Smooth muscle cell (in vitro differentiated cells): ENCODE measurements at regions not wholly inside any gene's neighbourhood (a gene's known extent, or its start where the extent isn't known, plus 50 kb on each side); places are given as distances from the start of the nearest gene placed in this dataset.

Source experiments
- DNase-seq: peaks from one replicate; lab custom pipeline; 2025; ENCODE audit not compliant: unreplicated experiment; lab: John Stamatoyannopoulos, UW
- H2AFZ ChIP-seq: fragments of 200-600 bp; sonication (generic); 2 replicates; pipeline ENCODE4 v1.6.0; 2016; ENCODE audit warnings: antibody characterized with exemption, low read depth, mild to moderate bottlenecking
- H3F3A ChIP-seq: fragments of 200-600 bp; sonication (generic); 2 replicates; pipeline ENCODE4 v1.6.0; 2017; ENCODE audit warnings: antibody characterized with exemption, low read depth
- H3K27ac ChIP-seq: fragments of 200-600 bp; sonication (generic); 2 replicates; pipeline ENCODE4 v1.5.1; 2016; ENCODE audit warnings: low read depth, mild to moderate bottlenecking
- H3K27me3 ChIP-seq: fragments of 200-600 bp; sonication (generic); 2 replicates; pipeline ENCODE4 v1.6.1; 2016; ENCODE audit warnings: low read depth, mild to moderate bottlenecking
- H3K36me3 ChIP-seq: fragments of 200-600 bp; sonication (generic); 2 replicates; pipeline ENCODE4 v1.5.1; 2016; ENCODE audit warnings: low read depth
- H3K4me1 ChIP-seq: fragments of 200-600 bp; sonication (generic); 2 replicates; pipeline ENCODE4 v1.5.1; 2016; ENCODE audit warnings: low read depth
- H3K4me2 ChIP-seq: fragments of 200-600 bp; sonication (generic); 2 replicates; pipeline ENCODE4 v1.6.0; 2016; ENCODE audit warnings: mild to moderate bottlenecking
- H3K4me3 ChIP-seq: fragments of 200-600 bp; sonication (generic); 2 replicates; pipeline ENCODE4 v1.5.1; 2016; ENCODE audit warnings: mild to moderate bottlenecking
- H3K79me2 ChIP-seq: fragments of 200-600 bp; sonication (generic); 2 replicates; pipeline ENCODE4 v1.6.0; 2016; ENCODE audit warnings: low read depth, mild to moderate bottlenecking
- H3K9ac ChIP-seq: fragments of 200-600 bp; sonication (generic); 2 replicates; pipeline ENCODE4 v1.6.0; 2016; ENCODE audit warnings: low read depth
- H3K9me3 ChIP-seq: fragments of 200-600 bp; sonication (generic); replicated peaks from 2 replicates; pipeline ENCODE4 v1.5.1; 2016; ENCODE audit warnings: low read depth
- H4K20me1 ChIP-seq: fragments of 200-600 bp; sonication (generic); 2 replicates; pipeline ENCODE4 v1.6.0; 2016; ENCODE audit warnings: low read depth
- CTCF ChIP-seq: fragments of 200-600 bp; sonication (generic); IDR thresholded peaks from 2 replicates; pipeline ENCODE4 v1.5.1; 2017; ENCODE audit warnings: borderline replicate concordance, mild to moderate bottlenecking, antibody characterized with exemption; ENCODE audit not compliant: insufficient read depth, poor library complexity, severe bottlenecking
- WGBS: methylation state at CpG from one replicate; pipeline ENCODE4 v1.1.7; 2016; ENCODE audit warnings: low lambda C conversion rate; 5-methylcytosine and 5-hydroxymethylcytosine counted together

- 57% methylated on average over 3 of the region's 3 CpGs for WGBS
- Histone ChIP-seq H3K9me3 (no peaks in the 10 kb centered on the region), H3K4me2 (no peak overlapping the region), H3K36me3 (no peaks in the 10 kb centered on the region), H4K20me1 (no peaks in the 10 kb centered on the region), H3K79me2 (no peaks in the 10 kb centered on the region), H3K4me3 (no peak overlapping the region), H3K9ac (no peak overlapping the region), H3K27ac (peak overlapping the region; percentile 74), H3K4me1 (no peaks in the 10 kb centered on the region), H2AFZ (no peak overlapping the region), H3F3A (no peaks in the 10 kb centered on the region), H3K27me3 (no peaks in the 10 kb centered on the region)
- no peak for TF ChIP-seq CTCF
- no peak for DNase-seq
These were observed 469.0 kb upstream of the PRKX start for GRCh38 chrX:4182408-4182806.

DNA sequence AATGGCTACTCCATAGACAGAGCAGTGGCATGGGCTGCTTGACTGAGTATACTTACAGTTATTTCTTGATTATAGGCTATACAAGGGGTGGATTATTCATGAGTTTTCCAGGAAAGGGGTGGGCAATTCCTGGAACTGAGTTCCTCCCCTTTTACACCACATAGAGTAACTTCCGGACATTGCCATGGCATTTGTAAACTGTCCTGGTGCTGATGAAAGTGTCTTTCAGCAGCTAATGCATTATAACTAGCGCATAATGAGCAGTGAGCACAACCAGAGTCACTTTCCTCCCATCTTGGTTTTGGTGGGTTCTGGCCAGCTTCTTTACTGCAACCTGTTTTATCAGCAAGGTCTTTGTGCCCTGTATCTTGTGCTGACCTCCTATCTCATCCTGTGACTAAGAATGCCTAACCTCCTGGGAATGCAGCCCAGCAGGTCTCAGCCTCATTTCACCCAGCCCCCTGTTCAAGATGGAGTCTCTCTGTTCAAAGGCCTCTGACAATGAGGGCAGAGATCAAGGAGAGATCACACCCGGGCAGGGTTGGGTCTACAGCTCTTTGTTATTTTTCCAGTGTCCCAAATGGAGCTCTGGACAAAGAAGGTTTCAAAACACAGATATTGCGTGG lies 468.4 kb upstream of the PRKX start:
- Histone ChIP-seq H3K36me3 (no peaks in the 10 kb centered on the region), H3K27me3 (no peaks in the 10 kb centered on the region), H2AFZ (no peak overlapping the region), H3K4me2 (no peak overlapping the region), H3K27ac (peak overlapping the region; percentile 74), H3K4me3 (no peak overlapping the region), H3K4me1 (no peaks in the 10 kb centered on the region), H3K79me2 (no peaks in the 10 kb centered on the region), H3F3A (no peaks in the 10 kb centered on the region), H3K9ac (no peak overlapping the region), H4K20me1 (no peaks in the 10 kb centered on the region), H3K9me3 (no peaks in the 10 kb centered on the region)
- 58% methylated on average over 4 of the region's 4 CpGs for whole genome bisulfite sequencing
- no peak for DNase-seq
- TF ChIP-seq CTCF = no peak

- H3K27ac ChIP-seq = no peak overlapping the region
- no peak for TF ChIP-seq CTCF
- H3K4me3 ChIP-seq = no peak overlapping the region
- no peaks in the 10 kb centered on the region for H3F3A ChIP-seq
- no peak overlapping the region for H3K9ac ChIP-seq
- no peaks in the 10 kb centered on the region for H3K27me3 ChIP-seq
- H4K20me1 ChIP-seq = no peaks in the 10 kb centered on the region
- H3K9me3 ChIP-seq = no peaks in the 10 kb centered on the region
- H3K36me3 ChIP-seq = no peaks in the 10 kb centered on the region
- no peaks in the 10 kb centered on the region for H3K79me2 ChIP-seq
- DNase-seq = no peak
- H2AFZ ChIP-seq = no peak overlapping the region
- WGBS = 83% methylated on average over 1 of the region's 1 CpG
- H3K4me2 ChIP-seq = no peak overlapping the region
- no peaks in the 10 kb centered on the region for H3K4me1 ChIP-seq
These were observed 465.6 kb upstream of the PRKX start for GRCh38 chrX:4179031-4179430.

GRCh38 chrX:4175221-4175620 lies 461.8 kb upstream of the PRKX start:
- Histone ChIP-seq H3K9ac (no peak overlapping the region), H3K4me3 (no peak overlapping the region), H3K9me3 (no peaks in the 10 kb centered on the region), H3K27ac (no peak overlapping the region), H2AFZ (no peak overlapping the region), H3K27me3 (no peaks in the 10 kb centered on the region), H3K36me3 (no peaks in the 10 kb centered on the region), H3K79me2 (no peaks in the 10 kb centered on the region), H3K4me2 (no peak overlapping the region), H3K4me1 (no peaks in the 10 kb centered on the region), H3F3A (no peaks in the 10 kb centered on the region), H4K20me1 (no peaks in the 10 kb centered on the region)
- 89% methylated on average over 3 of the region's 3 CpGs for whole genome bisulfite sequencing
- DNase-seq = no peak
- no peak for TF ChIP-seq CTCF
